ENCODE measurements at regions not wholly inside any gene's neighbourhood (a gene's known extent, or its start where the extent isn't known, plus 50 kb on each side); places are given as distances from the start of the nearest gene placed in this dataset.

- ChIA-PET POLR2A (no interaction called here), CTCF (no interaction called here)
- H3K36me3 ChIP-seq (ENCODE audit: control insufficient read depth in 4 of 4, insufficient read depth in 4 of 4, low read length in 3 of 4) = no peaks in the 10 kb centered on the region
- DNase-seq = no peak
- no peak overlapping the region for H3K27ac ChIP-seq (ENCODE audit: insufficient read depth in 1 of 2, low read depth in 1 of 2, low read length in 2 of 2, poor library complexity in 1 of 2, severe bottlenecking in 2 of 2)
- peaks cover 0 to 10% (median 3%) of the 10 kb centered on the region in 5 experiments for H3K9me3 ChIP-seq (ENCODE audit: control extremely low read depth in 1 of 5, control insufficient read depth in 4 of 5, insufficient read depth in 2 of 5, low read depth in 1 of 5, low read length in 4 of 5)
- peaks cover 0 to 3% (median 0%) of the 10 kb centered on the region in 5 experiments for H3K27me3 ChIP-seq (replicated peaks in 2 of 5; ENCODE audit: control insufficient read depth in 4 of 5, insufficient read depth in 5 of 5, low read length in 4 of 5)
- H3K4me3 ChIP-seq (ENCODE audit: control insufficient read depth in 1 of 7, extremely low read depth in 1 of 7, insufficient read depth in 4 of 7, low read depth in 2 of 7, low read length in 6 of 7) = no peak overlapping the region
- WGBS (ENCODE audit: insufficient coverage) = 97% methylated on average over 2 of the region's 2 CpGs
- H3K4me1 ChIP-seq (ENCODE audit: control extremely low read depth in 1 of 4, control insufficient read depth in 4 of 4, insufficient read depth in 4 of 4, low read length in 3 of 4) = no peaks in the 10 kb centered on the region
These were observed 368.3 kb downstream of the SEC14L1 start for GRCh38 chr17:77509089-77509488.

GRCh38 chr17:77509599-77509998 is 368.8 kb downstream of the SEC14L1 start:
- H3K36me3 ChIP-seq (ENCODE audit: control insufficient read depth in 4 of 4, insufficient read depth in 4 of 4, low read length in 3 of 4) = no peaks in the 10 kb centered on the region
- DNase-seq = no peak
- CTCF ChIA-PET = no interaction called here
- H3K9me3 ChIP-seq (ENCODE audit: control extremely low read depth in 1 of 5, control insufficient read depth in 4 of 5, insufficient read depth in 2 of 5, low read depth in 1 of 5, low read length in 4 of 5) = peaks cover 0 to 10% (median 3%) of the 10 kb centered on the region in 5 experiments
- POLR2A ChIA-PET = no interaction called here
- WGBS (ENCODE audit: insufficient coverage) = 100% methylated on average over 2 of the region's 2 CpGs
- H3K4me3 ChIP-seq (ENCODE audit: control insufficient read depth in 1 of 7, extremely low read depth in 1 of 7, insufficient read depth in 4 of 7, low read depth in 2 of 7, low read length in 6 of 7) = no peak overlapping the region
- no peaks in the 10 kb centered on the region for H3K4me1 ChIP-seq (ENCODE audit: control extremely low read depth in 1 of 4, control insufficient read depth in 4 of 4, insufficient read depth in 4 of 4, low read length in 3 of 4)
- peaks cover 0 to 3% (median 0%) of the 10 kb centered on the region in 5 experiments for H3K27me3 ChIP-seq (replicated peaks in 2 of 5; ENCODE audit: control insufficient read depth in 4 of 5, insufficient read depth in 5 of 5, low read length in 4 of 5)
- H3K27ac ChIP-seq (ENCODE audit: insufficient read depth in 1 of 2, low read depth in 1 of 2, low read length in 2 of 2, poor library complexity in 1 of 2, severe bottlenecking in 2 of 2) = no peak overlapping the region

- CTCF ChIA-PET = no interaction called here
- no peak overlapping the region for H3K27ac ChIP-seq (ENCODE audit: insufficient read depth in 1 of 2, low read depth in 1 of 2, low read length in 2 of 2, poor library complexity in 1 of 2, severe bottlenecking in 2 of 2)
- no peaks in the 10 kb centered on the region for H3K36me3 ChIP-seq (ENCODE audit: control insufficient read depth in 4 of 4, insufficient read depth in 4 of 4, low read length in 3 of 4)
- no peak overlapping the region for H3K4me3 ChIP-seq (ENCODE audit: control insufficient read depth in 1 of 7, extremely low read depth in 1 of 7, insufficient read depth in 4 of 7, low read depth in 2 of 7, low read length in 6 of 7)
- POLR2A ChIA-PET = interaction anchor here (0.6 kb wide), 1 partner anchor 526 kb away, joined by 3 read pairs; no protein-coding TSS in a partner anchor
- peaks cover 0 to 3% (median 0%) of the 10 kb centered on the region in 5 experiments for H3K27me3 ChIP-seq (replicated peaks in 2 of 5; ENCODE audit: control insufficient read depth in 4 of 5, insufficient read depth in 5 of 5, low read length in 4 of 5)
- H3K4me1 ChIP-seq (ENCODE audit: control extremely low read depth in 1 of 4, control insufficient read depth in 4 of 4, insufficient read depth in 4 of 4, low read length in 3 of 4) = no peaks in the 10 kb centered on the region
- 86% methylated on average over 8 of the region's 8 CpGs for WGBS (ENCODE audit: insufficient coverage)
- no peak for DNase-seq
- H3K9me3 ChIP-seq (ENCODE audit: control extremely low read depth in 1 of 5, control insufficient read depth in 4 of 5, insufficient read depth in 2 of 5, low read depth in 1 of 5, low read length in 4 of 5) = peaks cover 0 to 10% (median 3%) of the 10 kb centered on the region in 5 experiments
These were observed 369.5 kb downstream of the SEC14L1 start for GRCh38 chr17:77510133-77510796.

- CTCF ChIA-PET = interaction anchor here (1.0 to 1.4 kb wide), 2 partner anchors 10 to 31 kb away, joined by 3 read pairs; no protein-coding TSS in a partner anchor
These were observed 370.8 kb downstream of the SEC14L1 start for GRCh38 chr17:77511514-77512061.

GRCh38 chr17:77512062-77512946 is 371.5 kb downstream of the SEC14L1 start:
- Histone ChIP-seq H3K27ac (ENCODE audit: insufficient read depth in 1 of 2, low read depth in 1 of 2, low read length in 2 of 2, poor library complexity in 1 of 2, severe bottlenecking in 2 of 2) (no peak overlapping the region), H3K27me3 (replicated peaks in 2 of 5; ENCODE audit: control insufficient read depth in 4 of 5, insufficient read depth in 5 of 5, low read length in 4 of 5) (peaks cover 0 to 3% (median 0%) of the 10 kb centered on the region in 5 experiments), H3K9me3 (ENCODE audit: control extremely low read depth in 1 of 5, control insufficient read depth in 4 of 5, insufficient read depth in 2 of 5, low read depth in 1 of 5, low read length in 4 of 5) (peaks cover 0 to 12% (median 3%) of the 10 kb centered on the region in 5 experiments), H3K36me3 (ENCODE audit: control insufficient read depth in 4 of 4, insufficient read depth in 4 of 4, low read length in 3 of 4) (no peaks in the 10 kb centered on the region), H3K4me3 (ENCODE audit: control insufficient read depth in 1 of 7, extremely low read depth in 1 of 7, insufficient read depth in 4 of 7, low read depth in 2 of 7, low read length in 6 of 7) (no peak overlapping the region), H3K4me1 (ENCODE audit: control extremely low read depth in 1 of 4, control insufficient read depth in 4 of 4, insufficient read depth in 4 of 4, low read length in 3 of 4) (no peaks in the 10 kb centered on the region)
- ChIA-PET CTCF (interaction anchor here (1.0 to 1.4 kb wide), 4 partner anchors 11 to 502 kb away, joined by 3 read pairs; no protein-coding TSS in a partner anchor), POLR2A (no interaction called here)
- peak in 1 of 3 donors; percentile 13 for DNase-seq
- WGBS (ENCODE audit: insufficient coverage) = 47% methylated on average over 3 of the region's 6 CpGs

More at GRCh38 chr17:77511514-77512061, 370.8 kb downstream of the SEC14L1 start:
- DNase-seq = no peak
- peaks cover 0 to 10% (median 3%) of the 10 kb centered on the region in 5 experiments for H3K9me3 ChIP-seq (ENCODE audit: control extremely low read depth in 1 of 5, control insufficient read depth in 4 of 5, insufficient read depth in 2 of 5, low read depth in 1 of 5, low read length in 4 of 5)
- POLR2A ChIA-PET = no interaction called here
- peaks cover 0 to 3% (median 0%) of the 10 kb centered on the region in 5 experiments for H3K27me3 ChIP-seq (replicated peaks in 2 of 5; ENCODE audit: control insufficient read depth in 4 of 5, insufficient read depth in 5 of 5, low read length in 4 of 5)
- 86% methylated on average over 1 of the region's 1 CpG for WGBS (ENCODE audit: insufficient coverage)
- no peak overlapping the region for H3K4me3 ChIP-seq (ENCODE audit: control insufficient read depth in 1 of 7, extremely low read depth in 1 of 7, insufficient read depth in 4 of 7, low read depth in 2 of 7, low read length in 6 of 7)
- no peak overlapping the region for H3K27ac ChIP-seq (ENCODE audit: insufficient read depth in 1 of 2, low read depth in 1 of 2, low read length in 2 of 2, poor library complexity in 1 of 2, severe bottlenecking in 2 of 2)
- H3K36me3 ChIP-seq (ENCODE audit: control insufficient read depth in 4 of 4, insufficient read depth in 4 of 4, low read length in 3 of 4) = no peaks in the 10 kb centered on the region
- no peaks in the 10 kb centered on the region for H3K4me1 ChIP-seq (ENCODE audit: control extremely low read depth in 1 of 4, control insufficient read depth in 4 of 4, insufficient read depth in 4 of 4, low read length in 3 of 4)

- no peak overlapping the region for H3K27ac ChIP-seq (ENCODE audit: insufficient read depth in 1 of 2, low read depth in 1 of 2, low read length in 2 of 2, poor library complexity in 1 of 2, severe bottlenecking in 2 of 2)
- H3K27me3 ChIP-seq (replicated peaks in 2 of 5; ENCODE audit: control insufficient read depth in 4 of 5, insufficient read depth in 5 of 5, low read length in 4 of 5) = peaks cover 0 to 1% (median 0%) of the 10 kb centered on the region in 5 experiments
- peaks cover 0 to 12% (median 3%) of the 10 kb centered on the region in 5 experiments for H3K9me3 ChIP-seq (ENCODE audit: control extremely low read depth in 1 of 5, control insufficient read depth in 4 of 5, insufficient read depth in 2 of 5, low read depth in 1 of 5, low read length in 4 of 5)
- H3K4me3 ChIP-seq (ENCODE audit: control insufficient read depth in 1 of 7, extremely low read depth in 1 of 7, insufficient read depth in 4 of 7, low read depth in 2 of 7, low read length in 6 of 7) = no peak overlapping the region
- DNase-seq = no peak
- WGBS (ENCODE audit: insufficient coverage) = 100% methylated on average over 2 of the region's 3 CpGs
- H3K36me3 ChIP-seq (ENCODE audit: control insufficient read depth in 4 of 4, insufficient read depth in 4 of 4, low read length in 3 of 4) = no peaks in the 10 kb centered on the region
- CTCF ChIA-PET = interaction anchor here (1.1 to 1.4 kb wide), 3 partner anchors 17 to 501 kb away, joined by 3 read pairs; no protein-coding TSS in a partner anchor
- POLR2A ChIA-PET = interaction anchor here (0.5 kb wide), 1 partner anchor 422 kb away, joined by 3 read pairs; no protein-coding TSS in a partner anchor
- no peaks in the 10 kb centered on the region for H3K4me1 ChIP-seq (ENCODE audit: control extremely low read depth in 1 of 4, control insufficient read depth in 4 of 4, insufficient read depth in 4 of 4, low read length in 3 of 4)
These were observed 372.3 kb downstream of the SEC14L1 start for GRCh38 chr17:77513045-77513444.
